HEK293 (cell line): ENCODE measurements at regions not wholly inside any gene's neighbourhood (a gene's known extent, or its start where the extent isn't known, plus 50 kb on each side); places are given as distances from the start of the nearest gene placed in this dataset.

Source experiments
- CTCF ChIA-PET: fragments of 350-600 bp; formaldehyde crosslinking; extraction: SDS; loops from one replicate; lab custom pipeline; 2021; ENCODE audit warnings: antibody characterized with exemption; lab: Yijun Ruan, JAX
- POLR2A ChIA-PET: fragments of 300-600 bp; formaldehyde crosslinking; extraction: SDS; loops from one replicate; lab custom pipeline; 2020; ENCODE audit warnings: antibody characterized with exemption, inconsistent platforms; lab: Yijun Ruan, JAX
- H3K27ac ChIP-seq: fragments of 200-500 bp; sonication (Bioruptor generic); 2 replicates; pipeline ENCODE4 v1.5.1; 2014; ENCODE audit warnings: low read depth, low read length, control low read depth, inconsistent platforms; ENCODE audit errors: extremely low read depth
- H3K36me3 ChIP-seq, 2 experiments: fragments of 200-500 bp in 1 of 2; sonication (Bioruptor generic) in 1 of 2; 1 replicate in 1 of 2; 2 replicates in 1 of 2; pipeline ENCODE4 v1.5.1; 2014 to 2017; ENCODE audit warnings: inconsistent platforms in 2 of 2, low read length in 2 of 2; ENCODE audit not compliant: control insufficient read depth in 2 of 2, insufficient read depth in 1 of 2
- H3K4me1 ChIP-seq: fragments of 200-500 bp; sonication (Bioruptor generic); 2 replicates; pipeline ENCODE4 v1.5.1; 2014; ENCODE audit warnings: mild to moderate bottlenecking, low read length, inconsistent platforms; ENCODE audit not compliant: control insufficient read depth, insufficient read depth
- H3K4me3 ChIP-seq: 2 replicates; pipeline ENCODE4 v1.5.1; 2011; ENCODE audit warnings: low read depth, mild to moderate bottlenecking, control low read depth, low read length, moderate library complexity
- H3K9me3 ChIP-seq: fragments of 200-500 bp; sonication (Bioruptor generic); 2 replicates; pipeline ENCODE4 v1.5.1; 2014; ENCODE audit warnings: low read depth, low read length, inconsistent platforms; ENCODE audit not compliant: control insufficient read depth, insufficient read depth
- GLI2 ChIP-seq: fragments of 450-650 bp; formaldehyde crosslinking; IDR thresholded peaks from 2 replicates; pipeline ENCODE4; 2017; ENCODE audit warnings: missing biosample characterization, missing genetic modification characterization, low read depth, borderline replicate concordance
- GLIS2 ChIP-seq: fragments of 450-650 bp; formaldehyde crosslinking; IDR thresholded peaks from 2 replicates; pipeline ENCODE4 v1.5.1; 2016; ENCODE audit warnings: missing biosample characterization, missing genetic modification characterization
- MZF1 ChIP-seq: fragments of 450-650 bp; formaldehyde crosslinking; IDR thresholded peaks from 2 replicates; pipeline ENCODE4 v1.5.1; 2017; ENCODE audit warnings: missing biosample characterization, missing genetic modification characterization, borderline replicate concordance
- RBAK ChIP-seq: fragments of 450-650 bp; formaldehyde crosslinking; IDR thresholded peaks from 2 replicates; pipeline ENCODE4 v1.5.1; 2016; ENCODE audit warnings: missing biosample characterization, missing genetic modification characterization
- ZNF132 ChIP-seq: fragments of 450-650 bp; formaldehyde crosslinking; IDR thresholded peaks from 2 replicates; pipeline ENCODE4 v1.5.1; 2017; ENCODE audit warnings: missing biosample characterization, missing genetic modification characterization, borderline replicate concordance
- ZNF37A ChIP-seq: fragments of 450-650 bp; IDR thresholded peaks from 2 replicates; pipeline ENCODE4 v1.5.1; 2018; ENCODE audit warnings: missing biosample characterization, missing genetic modification characterization
- ZNF48 ChIP-seq: fragments of 450-650 bp; formaldehyde crosslinking; IDR thresholded peaks from 2 replicates; pipeline ENCODE4 v1.5.1; 2016; ENCODE audit warnings: missing biosample characterization, missing genetic modification characterization
- ZNF529 ChIP-seq: fragments of 450-650 bp; formaldehyde crosslinking; IDR thresholded peaks from 2 replicates; pipeline ENCODE4 v1.5.1; 2017; ENCODE audit warnings: missing genetic modification characterization, missing biosample characterization; ENCODE audit not compliant: insufficient replicate concordance
- ZNF571 ChIP-seq: fragments of 450-650 bp; formaldehyde crosslinking; IDR thresholded peaks from 2 replicates; pipeline ENCODE4 v1.5.0; 2017; ENCODE audit warnings: missing biosample characterization, missing genetic modification characterization
- ZNF585B ChIP-seq: fragments of 450-650 bp; formaldehyde crosslinking; IDR thresholded peaks from 2 replicates; pipeline ENCODE4 v1.5.1; 2016; ENCODE audit warnings: missing biosample characterization, missing genetic modification characterization
- ZNF600 ChIP-seq: fragments of 450-650 bp; formaldehyde crosslinking; IDR thresholded peaks from 2 replicates; pipeline ENCODE4 v1.5.1; 2016; ENCODE audit warnings: missing biosample characterization, missing genetic modification characterization
- ZNF664 ChIP-seq: fragments of 450-650 bp; formaldehyde crosslinking; IDR thresholded peaks from 2 replicates; pipeline ENCODE4 v1.5.1; 2016; ENCODE audit warnings: missing biosample characterization, missing genetic modification characterization
- ZNF701 ChIP-seq: fragments of 450-650 bp; formaldehyde crosslinking; IDR thresholded peaks from 2 replicates; pipeline ENCODE4 v1.5.1; 2016; ENCODE audit warnings: missing biosample characterization, missing genetic modification characterization
- TF ChIP-seq, protein P1 (sequence below): fragments of 450-650 bp; formaldehyde crosslinking; IDR thresholded peaks from 2 replicates; pipeline ENCODE4 v1.5.1; 2016; ENCODE audit warnings: missing biosample characterization, missing genetic modification characterization
- TF ChIP-seq, protein P2 (sequence below): fragments of 450-650 bp; formaldehyde crosslinking; IDR thresholded peaks from 2 replicates; pipeline ENCODE4 v1.5.1; 2017; ENCODE audit warnings: missing biosample characterization, missing genetic modification characterization
- TF ChIP-seq, protein P3 (sequence below): fragments of 450-650 bp; formaldehyde crosslinking; IDR thresholded peaks from 2 replicates; pipeline ENCODE4 v1.5.1; 2016; ENCODE audit warnings: missing biosample characterization, missing genetic modification characterization
- TF ChIP-seq, protein P4 (sequence below): fragments of 450-650 bp; formaldehyde crosslinking; IDR thresholded peaks from 2 replicates; pipeline ENCODE4 v1.5.1; 2016; ENCODE audit warnings: missing biosample characterization, missing genetic modification characterization, borderline replicate concordance
- TF ChIP-seq, protein P5 (sequence below): fragments of 450-650 bp; formaldehyde crosslinking; IDR thresholded peaks from 2 replicates; pipeline ENCODE4 v1.5.1; 2016; ENCODE audit warnings: missing biosample characterization, missing genetic modification characterization
- TF ChIP-seq, protein P6 (sequence below): fragments of 450-650 bp; formaldehyde crosslinking; IDR thresholded peaks from 2 replicates; pipeline ENCODE4 v1.5.1; 2016; ENCODE audit warnings: missing biosample characterization, missing genetic modification characterization

DNA sequence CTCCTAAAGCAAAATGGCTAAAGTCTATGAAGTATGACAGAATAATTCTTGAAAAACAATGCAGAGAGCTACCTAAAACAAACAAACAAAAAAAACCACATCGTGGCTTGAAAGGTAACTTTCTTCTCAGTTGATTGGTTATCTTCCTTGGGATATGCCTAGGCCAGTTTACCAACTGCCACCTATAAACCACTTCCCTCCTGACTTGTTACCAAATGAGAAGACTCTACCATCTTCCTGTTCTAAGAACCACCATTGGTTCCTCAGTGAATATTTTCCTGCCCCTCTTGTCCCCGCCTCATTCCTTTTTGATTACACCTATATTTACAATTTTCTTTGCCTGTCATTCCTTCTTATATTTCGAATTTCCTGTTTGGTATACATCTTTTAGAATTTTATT is 336.6 kb downstream of the SIPA1L2 start:
- ChIA-PET CTCF (no interaction called here), POLR2A (no interaction called here)
- Histone ChIP-seq H3K27ac (no peak overlapping the region), H3K4me3 (no peak overlapping the region), H3K36me3 (no peaks in the 10 kb centered on the region), H3K4me1 (peaks cover 11% of the 10 kb centered on the region), H3K9me3 (no peaks in the 10 kb centered on the region)
- TF ChIP-seq, protein P1, sequence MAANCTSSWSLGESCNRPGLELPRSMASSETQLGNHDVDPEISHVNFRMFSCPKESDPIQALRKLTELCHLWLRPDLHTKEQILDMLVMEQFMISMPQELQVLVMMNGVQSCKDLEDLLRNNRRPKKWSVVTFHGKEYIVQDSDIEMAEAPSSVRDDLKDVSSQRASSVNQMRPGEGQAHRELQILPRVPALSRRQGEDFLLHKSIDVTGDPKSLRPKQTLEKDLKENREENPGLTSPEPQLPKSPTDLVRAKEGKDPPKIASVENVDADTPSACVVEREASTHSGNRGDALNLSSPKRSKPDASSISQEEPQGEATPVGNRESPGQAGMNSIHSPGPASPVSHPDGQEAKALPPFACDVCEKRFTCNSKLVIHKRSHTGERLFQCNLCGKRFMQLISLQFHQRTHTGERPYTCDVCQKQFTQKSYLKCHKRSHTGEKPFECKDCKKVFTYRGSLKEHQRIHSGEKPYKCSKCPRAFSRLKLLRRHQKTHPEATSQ (tag by site-specific recombination), result no peak
- TF ChIP-seq ZNF529 (tag by site-specific recombination) (no peak), ZNF571 (no peak), ZNF585B (tag by site-specific recombination) (no peak), ZNF132 (tag by site-specific recombination) (no peak), ZNF48 (no peak), ZNF701 (tag by site-specific recombination) (no peak)
- TF ChIP-seq, protein P2, sequence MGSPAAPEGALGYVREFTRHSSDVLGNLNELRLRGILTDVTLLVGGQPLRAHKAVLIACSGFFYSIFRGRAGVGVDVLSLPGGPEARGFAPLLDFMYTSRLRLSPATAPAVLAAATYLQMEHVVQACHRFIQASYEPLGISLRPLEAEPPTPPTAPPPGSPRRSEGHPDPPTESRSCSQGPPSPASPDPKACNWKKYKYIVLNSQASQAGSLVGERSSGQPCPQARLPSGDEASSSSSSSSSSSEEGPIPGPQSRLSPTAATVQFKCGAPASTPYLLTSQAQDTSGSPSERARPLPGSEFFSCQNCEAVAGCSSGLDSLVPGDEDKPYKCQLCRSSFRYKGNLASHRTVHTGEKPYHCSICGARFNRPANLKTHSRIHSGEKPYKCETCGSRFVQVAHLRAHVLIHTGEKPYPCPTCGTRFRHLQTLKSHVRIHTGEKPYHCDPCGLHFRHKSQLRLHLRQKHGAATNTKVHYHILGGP (tag by site-specific recombination), result no peak
- TF ChIP-seq, protein P3, sequence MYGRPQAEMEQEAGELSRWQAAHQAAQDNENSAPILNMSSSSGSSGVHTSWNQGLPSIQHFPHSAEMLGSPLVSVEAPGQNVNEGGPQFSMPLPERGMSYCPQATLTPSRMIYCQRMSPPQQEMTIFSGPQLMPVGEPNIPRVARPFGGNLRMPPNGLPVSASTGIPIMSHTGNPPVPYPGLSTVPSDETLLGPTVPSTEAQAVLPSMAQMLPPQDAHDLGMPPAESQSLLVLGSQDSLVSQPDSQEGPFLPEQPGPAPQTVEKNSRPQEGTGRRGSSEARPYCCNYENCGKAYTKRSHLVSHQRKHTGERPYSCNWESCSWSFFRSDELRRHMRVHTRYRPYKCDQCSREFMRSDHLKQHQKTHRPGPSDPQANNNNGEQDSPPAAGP, result no peak
- TF ChIP-seq, protein P4, sequence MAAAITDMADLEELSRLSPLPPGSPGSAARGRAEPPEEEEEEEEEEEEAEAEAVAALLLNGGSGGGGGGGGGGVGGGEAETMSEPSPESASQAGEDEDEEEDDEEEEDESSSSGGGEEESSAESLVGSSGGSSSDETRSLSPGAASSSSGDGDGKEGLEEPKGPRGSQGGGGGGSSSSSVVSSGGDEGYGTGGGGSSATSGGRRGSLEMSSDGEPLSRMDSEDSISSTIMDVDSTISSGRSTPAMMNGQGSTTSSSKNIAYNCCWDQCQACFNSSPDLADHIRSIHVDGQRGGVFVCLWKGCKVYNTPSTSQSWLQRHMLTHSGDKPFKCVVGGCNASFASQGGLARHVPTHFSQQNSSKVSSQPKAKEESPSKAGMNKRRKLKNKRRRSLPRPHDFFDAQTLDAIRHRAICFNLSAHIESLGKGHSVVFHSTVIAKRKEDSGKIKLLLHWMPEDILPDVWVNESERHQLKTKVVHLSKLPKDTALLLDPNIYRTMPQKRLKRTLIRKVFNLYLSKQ (tag by site-specific recombination), result no peak

DNA sequence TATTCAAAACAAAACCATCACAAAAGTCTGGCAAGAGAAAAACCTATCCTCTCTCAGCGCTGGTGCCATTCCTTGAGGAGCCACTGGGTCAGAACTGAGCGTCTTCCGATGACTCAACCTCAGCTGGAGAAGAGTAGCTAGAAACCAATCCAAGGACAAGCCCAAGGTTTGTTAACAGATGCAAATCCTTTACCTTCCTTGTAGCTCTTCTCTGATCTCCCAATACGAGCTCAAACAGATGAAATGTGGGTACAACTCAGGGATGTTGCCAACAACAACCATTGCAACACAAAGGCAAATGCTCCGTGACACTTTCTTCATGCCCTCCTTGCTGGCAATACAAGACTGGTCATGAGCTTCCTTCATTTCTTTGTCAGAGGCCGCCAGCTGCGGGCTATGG is 337.1 kb downstream of the SIPA1L2 start:
- TF ChIP-seq ZNF664 (tag by site-specific recombination) (no peak), MZF1 (tag by site-specific recombination) (no peak)
- TF ChIP-seq, protein P5, sequence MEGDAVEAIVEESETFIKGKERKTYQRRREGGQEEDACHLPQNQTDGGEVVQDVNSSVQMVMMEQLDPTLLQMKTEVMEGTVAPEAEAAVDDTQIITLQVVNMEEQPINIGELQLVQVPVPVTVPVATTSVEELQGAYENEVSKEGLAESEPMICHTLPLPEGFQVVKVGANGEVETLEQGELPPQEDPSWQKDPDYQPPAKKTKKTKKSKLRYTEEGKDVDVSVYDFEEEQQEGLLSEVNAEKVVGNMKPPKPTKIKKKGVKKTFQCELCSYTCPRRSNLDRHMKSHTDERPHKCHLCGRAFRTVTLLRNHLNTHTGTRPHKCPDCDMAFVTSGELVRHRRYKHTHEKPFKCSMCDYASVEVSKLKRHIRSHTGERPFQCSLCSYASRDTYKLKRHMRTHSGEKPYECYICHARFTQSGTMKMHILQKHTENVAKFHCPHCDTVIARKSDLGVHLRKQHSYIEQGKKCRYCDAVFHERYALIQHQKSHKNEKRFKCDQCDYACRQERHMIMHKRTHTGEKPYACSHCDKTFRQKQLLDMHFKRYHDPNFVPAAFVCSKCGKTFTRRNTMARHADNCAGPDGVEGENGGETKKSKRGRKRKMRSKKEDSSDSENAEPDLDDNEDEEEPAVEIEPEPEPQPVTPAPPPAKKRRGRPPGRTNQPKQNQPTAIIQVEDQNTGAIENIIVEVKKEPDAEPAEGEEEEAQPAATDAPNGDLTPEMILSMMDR (tag by site-specific recombination), result peak; percentile 12; the same call in 1 of the 2 replicates
- Histone ChIP-seq H3K27ac (no peak overlapping the region), H3K9me3 (no peaks in the 10 kb centered on the region), H3K36me3 (no peaks in the 10 kb centered on the region), H3K4me1 (peaks cover 11% of the 10 kb centered on the region), H3K4me3 (no peak overlapping the region)
- CTCF ChIA-PET, result no interaction called here
- POLR2A ChIA-PET, result no interaction called here

DNA sequence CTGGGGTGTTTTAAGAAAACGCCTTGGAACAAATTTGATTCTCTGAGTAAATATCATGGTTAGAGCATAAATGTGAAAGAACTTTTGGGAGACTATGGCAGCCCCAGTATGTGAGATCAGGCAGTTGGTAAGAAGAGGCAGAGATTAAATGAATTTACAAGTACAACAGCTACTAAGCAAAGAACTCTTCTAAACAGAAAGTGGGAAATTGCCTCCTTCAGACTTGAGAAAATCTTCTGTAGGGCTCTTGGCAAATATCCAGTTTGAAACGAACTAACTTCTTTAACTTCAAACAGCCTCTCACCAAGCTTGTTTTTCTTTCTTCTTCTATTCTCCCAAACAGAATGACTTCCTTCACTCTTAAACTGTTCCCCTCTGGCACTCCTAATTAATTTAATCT is 337.7 kb downstream of the SIPA1L2 start:
- Histone ChIP-seq H3K4me3 (no peak overlapping the region), H3K9me3 (no peaks in the 10 kb centered on the region), H3K27ac (no peak overlapping the region), H3K36me3 (no peaks in the 10 kb centered on the region), H3K4me1 (peaks cover 11% of the 10 kb centered on the region)
- CTCF ChIA-PET, result interaction anchor here (0.5 to 1.0 kb wide), 2 partner anchors 107 to 335 kb away, joined by 3 to 4 read pairs; no protein-coding TSS in a partner anchor
- POLR2A ChIA-PET, result no interaction called here
- TF ChIP-seq ZNF585B (tag by site-specific recombination) (no peak), ZNF37A (tag by site-specific recombination) (no peak), GLIS2 (tag by site-specific recombination) (no peak), ZNF600 (tag by site-specific recombination) (no peak), RBAK (tag by site-specific recombination) (no peak), GLI2 (tag by site-specific recombination) (no peak)
- TF ChIP-seq, protein P6, sequence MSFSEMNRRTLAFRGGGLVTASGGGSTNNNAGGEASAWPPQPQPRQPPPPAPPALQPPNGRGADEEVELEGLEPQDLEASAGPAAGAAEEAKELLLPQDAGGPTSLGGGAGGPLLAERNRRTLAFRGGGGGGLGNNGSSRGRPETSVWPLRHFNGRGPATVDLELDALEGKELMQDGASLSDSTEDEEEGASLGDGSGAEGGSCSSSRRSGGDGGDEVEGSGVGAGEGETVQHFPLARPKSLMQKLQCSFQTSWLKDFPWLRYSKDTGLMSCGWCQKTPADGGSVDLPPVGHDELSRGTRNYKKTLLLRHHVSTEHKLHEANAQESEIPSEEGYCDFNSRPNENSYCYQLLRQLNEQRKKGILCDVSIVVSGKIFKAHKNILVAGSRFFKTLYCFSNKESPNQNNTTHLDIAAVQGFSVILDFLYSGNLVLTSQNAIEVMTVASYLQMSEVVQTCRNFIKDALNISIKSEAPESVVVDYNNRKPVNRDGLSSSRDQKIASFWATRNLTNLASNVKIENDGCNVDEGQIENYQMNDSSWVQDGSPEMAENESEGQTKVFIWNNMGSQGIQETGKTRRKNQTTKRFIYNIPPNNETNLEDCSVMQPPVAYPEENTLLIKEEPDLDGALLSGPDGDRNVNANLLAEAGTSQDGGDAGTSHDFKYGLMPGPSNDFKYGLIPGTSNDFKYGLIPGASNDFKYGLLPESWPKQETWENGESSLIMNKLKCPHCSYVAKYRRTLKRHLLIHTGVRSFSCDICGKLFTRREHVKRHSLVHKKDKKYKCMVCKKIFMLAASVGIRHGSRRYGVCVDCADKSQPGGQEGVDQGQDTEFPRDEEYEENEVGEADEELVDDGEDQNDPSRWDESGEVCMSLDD (tag by site-specific recombination), result no peak
